H9 (cell line): ENCODE measurements at regions not wholly inside any gene's neighbourhood (a gene's known extent, or its start where the extent isn't known, plus 50 kb on each side); places are given as distances from the start of the nearest gene placed in this dataset.

Experiments used
- DNase-seq: peaks from one replicate; pipeline ENCODE4 v3.0.0-alpha.2; 2017
- H2AFZ ChIP-seq: one replicate; pipeline ENCODE4 v1.6.1; 2013; ENCODE audit warnings: mild to moderate bottlenecking, low read length, control low read depth, moderate library complexity
- H2AK5ac ChIP-seq: 2 replicates; pipeline ENCODE4 v1.6.1; 2013; ENCODE audit warnings: low read length, control low read depth, mixed read lengths; ENCODE audit not compliant: insufficient read length
- H2BK120ac ChIP-seq: one replicate; pipeline ENCODE4 v1.6.1; 2013; ENCODE audit warnings: low read depth, mild to moderate bottlenecking, low read length, control low read depth, inconsistent platforms; ENCODE audit not compliant: poor library complexity, severe bottlenecking
- H2BK12ac ChIP-seq: 2 replicates; pipeline ENCODE4 v1.6.1; 2013; ENCODE audit warnings: low read length, control low read depth, mixed read lengths, low read depth; ENCODE audit not compliant: insufficient read length
- H2BK15ac ChIP-seq: 2 replicates; pipeline ENCODE4 v1.6.1; 2013; ENCODE audit warnings: low read depth, low read length, control low read depth
- H2BK20ac ChIP-seq: one replicate; pipeline ENCODE4 v1.6.1; 2013; ENCODE audit warnings: low read depth, mild to moderate bottlenecking, low read length, control low read depth, inconsistent platforms; ENCODE audit not compliant: poor library complexity, severe bottlenecking
- H2BK5ac ChIP-seq: 2 replicates; pipeline ENCODE4 v1.6.1; 2013; ENCODE audit warnings: low read length, control low read depth, mixed read lengths; ENCODE audit not compliant: insufficient read length
- H3K14ac ChIP-seq: 2 replicates; pipeline ENCODE4 v1.6.1; 2013; ENCODE audit warnings: low read length, control low read depth; ENCODE audit not compliant: insufficient read depth
- H3K18ac ChIP-seq: 2 replicates; pipeline ENCODE4 v1.6.1; 2013; ENCODE audit warnings: low read depth, mild to moderate bottlenecking, mixed read lengths, low read length, control low read depth; ENCODE audit not compliant: insufficient read length
- H3K23ac ChIP-seq: 2 replicates; pipeline ENCODE4 v1.6.1; 2013; ENCODE audit warnings: low read length, control low read depth, mixed read lengths, low read depth; ENCODE audit not compliant: insufficient read length
- H3K23me2 ChIP-seq: 2 replicates; pipeline ENCODE4 v1.6.1; 2013; ENCODE audit warnings: low read depth, mild to moderate bottlenecking, mixed read lengths, low read length, control low read depth; ENCODE audit not compliant: insufficient read length, poor library complexity, severe bottlenecking
- H3K27ac ChIP-seq: 2 replicates; pipeline ENCODE4 v1.5.1; 2013; ENCODE audit warnings: low read length, control low read depth, mixed read lengths, low read depth; ENCODE audit not compliant: insufficient read length
- H3K27me3 ChIP-seq: 2 replicates; pipeline ENCODE4 v1.6.1; 2013; ENCODE audit warnings: low read length, control low read depth, inconsistent platforms; ENCODE audit not compliant: insufficient read depth
- H3K4ac ChIP-seq: 2 replicates; pipeline ENCODE4 v1.6.1; 2013; ENCODE audit warnings: low read depth, mild to moderate bottlenecking, control low read depth, inconsistent platforms, low read length, moderate library complexity
- H3K4me1 ChIP-seq: 2 replicates; pipeline ENCODE4 v1.6.1; 2013; ENCODE audit warnings: low read length, control low read depth, inconsistent platforms; ENCODE audit not compliant: insufficient read depth
- H3K4me2 ChIP-seq: 2 replicates; pipeline ENCODE4 v1.6.1; 2013; ENCODE audit warnings: low read length, control low read depth, mixed read lengths; ENCODE audit not compliant: insufficient read length, insufficient read depth
- H3K56ac ChIP-seq: 2 replicates; pipeline ENCODE4 v1.6.1; 2013; ENCODE audit warnings: low read depth, mild to moderate bottlenecking, mixed read lengths, low read length, control low read depth; ENCODE audit not compliant: insufficient read length
- H3K79me1 ChIP-seq: 2 replicates; pipeline ENCODE4 v1.6.1; 2013; ENCODE audit warnings: low read depth, mild to moderate bottlenecking, moderate library complexity, low read length, control low read depth, inconsistent platforms; ENCODE audit not compliant: insufficient read depth, poor library complexity, severe bottlenecking
- H3K79me2 ChIP-seq: 2 replicates; pipeline ENCODE4 v1.6.1; 2013; ENCODE audit warnings: low read length, control low read depth, inconsistent platforms; ENCODE audit not compliant: insufficient read depth
- H3K9ac ChIP-seq: 2 replicates; pipeline ENCODE4 v1.6.1; 2013; ENCODE audit warnings: low read length, control low read depth, mixed read lengths; ENCODE audit not compliant: insufficient read length; ENCODE audit errors: extremely low read depth
- H3K9me3 ChIP-seq: one replicate; pipeline ENCODE4 v1.6.1; 2013; ENCODE audit warnings: low read depth, low read length, inconsistent platforms; ENCODE audit not compliant: control insufficient read depth
- H3T11ph ChIP-seq: one replicate; pipeline ENCODE4 v1.6.1; 2013; ENCODE audit warnings: mild to moderate bottlenecking, low read length, control low read depth, inconsistent platforms
- H4K20me1 ChIP-seq: one replicate; pipeline ENCODE4 v1.6.1; 2013; ENCODE audit not compliant: control insufficient read depth, insufficient read length, insufficient read depth
- H4K5ac ChIP-seq: 2 replicates; pipeline ENCODE4 v1.6.1; 2013; ENCODE audit warnings: low read depth, mild to moderate bottlenecking, mixed read lengths, low read length, control low read depth; ENCODE audit not compliant: insufficient read length
- H4K8ac ChIP-seq: replicated peaks from 2 replicates; pipeline ENCODE4 v1.6.1; 2013; ENCODE audit warnings: low read length, control low read depth, mixed read lengths, low read depth; ENCODE audit not compliant: insufficient read length
- H4K91ac ChIP-seq: 2 replicates; pipeline ENCODE4 v1.6.1; 2013; ENCODE audit warnings: low read depth, mild to moderate bottlenecking, moderate library complexity, mixed read lengths, low read length, control low read depth; ENCODE audit not compliant: insufficient read length
- H3K27ac Mint-ChIP-seq, 3 experiments: 2 replicates in 2 of 3; 3 replicates in 1 of 3; pipeline ENCODE4 v1.8.0; 2020 to 2021; ENCODE audit warnings: mixed read lengths in 3 of 3, mild to moderate bottlenecking in 1 of 3, moderate library complexity in 1 of 3
- H3K27me3 Mint-ChIP-seq: 2 replicates; pipeline ENCODE4 v1.8.0; 2021; ENCODE audit warnings: low read depth, mild to moderate bottlenecking, moderate library complexity, mixed read lengths
- H3K36me3 Mint-ChIP-seq, 3 experiments: 2 replicates in 2 of 3; 3 replicates in 1 of 3; pipeline ENCODE4 v1.8.0; 2020 to 2021; ENCODE audit warnings: low read depth in 3 of 3, mixed read lengths in 3 of 3; ENCODE audit not compliant: insufficient read depth in 1 of 3
- H3K4me1 Mint-ChIP-seq, 2 experiments: 2 replicates each; pipeline ENCODE4 v1.8.0; 2020; ENCODE audit warnings: mixed read lengths in 2 of 2
- H3K4me3 Mint-ChIP-seq, 2 experiments: 2 replicates in 1 of 2; 3 replicates in 1 of 2; pipeline ENCODE4 v1.8.0; 2020 to 2021; ENCODE audit warnings: mild to moderate bottlenecking in 2 of 2, mixed read lengths in 2 of 2, moderate library complexity in 1 of 2
- H3K9me3 Mint-ChIP-seq, 2 experiments: 2 replicates in 1 of 2; 3 replicates in 1 of 2; pipeline ENCODE4 v1.8.0; 2020; ENCODE audit warnings: mild to moderate bottlenecking in 2 of 2, mixed read lengths in 2 of 2, moderate library complexity in 1 of 2
- WGBS: extraction: QIAGEN DNeasy Blood & Tissue Kit; methylation state at CpG from one replicate; pipeline ENCODE4 v1.1.7; 2013; ENCODE audit warnings: missing lambda C conversion rate, low lambda C conversion rate, mixed read lengths; ENCODE audit not compliant: insufficient read length; ENCODE audit errors: extremely low coverage; 5-methylcytosine and 5-hydroxymethylcytosine counted together
- TF ChIP-seq, protein P1 (sequence below): fragments of 200-600 bp; sonication (generic); conservative IDR thresholded peaks from 3 replicates; pipeline ENCODE4 v1.8.0; 2021; ENCODE audit warnings: antibody characterized with exemption, mild to moderate bottlenecking

DNA sequence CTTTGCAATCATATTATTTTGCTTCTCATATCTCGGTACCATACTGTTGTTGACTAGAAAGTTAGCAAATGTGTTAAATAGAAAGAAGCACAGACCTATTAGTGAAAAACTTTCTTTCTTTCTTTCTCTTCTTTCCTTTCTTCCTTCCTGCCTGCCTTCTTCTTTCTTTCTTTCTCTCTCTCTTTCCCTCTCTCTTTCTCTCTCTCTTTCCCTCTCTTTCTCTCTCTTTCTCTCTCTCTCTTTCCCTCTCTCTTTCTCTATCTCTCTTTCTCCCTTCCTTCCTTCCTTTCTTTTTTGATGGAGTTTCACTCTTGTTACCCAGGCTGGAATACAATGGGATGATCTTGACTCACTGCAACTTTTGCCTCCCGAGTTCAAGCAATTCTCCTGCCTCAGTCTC is 1160.6 kb downstream of the GATA3 start:
- no peak overlapping the region for H3K27ac ChIP-seq
- no peaks in the 10 kb centered on the region for H4K20me1 ChIP-seq
- no peak overlapping the region for H4K5ac ChIP-seq
- no peak overlapping the region for H3K4me3 Mint-ChIP-seq
- H2BK20ac ChIP-seq = no peak overlapping the region
- no peaks in the 10 kb centered on the region for H3K23me2 ChIP-seq
- H2BK120ac ChIP-seq = no peak overlapping the region
- H3K27me3 Mint-ChIP-seq = peaks cover 4% of the 10 kb centered on the region
- no CpG with 5 or more reads among the region's 2 CpGs for WGBS
- H3K4me1 Mint-ChIP-seq = no peaks in the 10 kb centered on the region; a peak in 1 of 4 replicates
- H2AFZ ChIP-seq = no peak overlapping the region
- H3K14ac ChIP-seq = no peak overlapping the region
- no peaks in the 10 kb centered on the region for H3K36me3 Mint-ChIP-seq
- no peak overlapping the region for H2AK5ac ChIP-seq
- no peak overlapping the region for H3K56ac ChIP-seq
- no peak overlapping the region for H4K91ac ChIP-seq
- no peak overlapping the region for H3K9ac ChIP-seq
- H3K23ac ChIP-seq = no peak overlapping the region
- H3K9me3 ChIP-seq = no peaks in the 10 kb centered on the region
- no peak overlapping the region for H3K18ac ChIP-seq
- no peak overlapping the region for H3K4ac ChIP-seq
- DNase-seq = no peak
- H3K9me3 Mint-ChIP-seq = no peaks in the 10 kb centered on the region
- no peak overlapping the region for H3K27ac Mint-ChIP-seq
- no peaks in the 10 kb centered on the region; the same call in 1 of the 2 replicates for H3K4me1 ChIP-seq
- H3T11ph ChIP-seq = no peak overlapping the region
- H4K8ac ChIP-seq = no peak overlapping the region
- no peak overlapping the region for H2BK5ac ChIP-seq
- no peak overlapping the region for H2BK12ac ChIP-seq
- H3K79me2 ChIP-seq = no peaks in the 10 kb centered on the region
- no peak overlapping the region for H2BK15ac ChIP-seq
- TF ChIP-seq, protein P1, sequence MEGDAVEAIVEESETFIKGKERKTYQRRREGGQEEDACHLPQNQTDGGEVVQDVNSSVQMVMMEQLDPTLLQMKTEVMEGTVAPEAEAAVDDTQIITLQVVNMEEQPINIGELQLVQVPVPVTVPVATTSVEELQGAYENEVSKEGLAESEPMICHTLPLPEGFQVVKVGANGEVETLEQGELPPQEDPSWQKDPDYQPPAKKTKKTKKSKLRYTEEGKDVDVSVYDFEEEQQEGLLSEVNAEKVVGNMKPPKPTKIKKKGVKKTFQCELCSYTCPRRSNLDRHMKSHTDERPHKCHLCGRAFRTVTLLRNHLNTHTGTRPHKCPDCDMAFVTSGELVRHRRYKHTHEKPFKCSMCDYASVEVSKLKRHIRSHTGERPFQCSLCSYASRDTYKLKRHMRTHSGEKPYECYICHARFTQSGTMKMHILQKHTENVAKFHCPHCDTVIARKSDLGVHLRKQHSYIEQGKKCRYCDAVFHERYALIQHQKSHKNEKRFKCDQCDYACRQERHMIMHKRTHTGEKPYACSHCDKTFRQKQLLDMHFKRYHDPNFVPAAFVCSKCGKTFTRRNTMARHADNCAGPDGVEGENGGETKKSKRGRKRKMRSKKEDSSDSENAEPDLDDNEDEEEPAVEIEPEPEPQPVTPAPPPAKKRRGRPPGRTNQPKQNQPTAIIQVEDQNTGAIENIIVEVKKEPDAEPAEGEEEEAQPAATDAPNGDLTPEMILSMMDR = no peak
- H3K27me3 ChIP-seq = no peaks in the 10 kb centered on the region
- no peak overlapping the region for H3K4me2 ChIP-seq
- H3K79me1 ChIP-seq = no peaks in the 10 kb centered on the region
